Right cardiac atrium (tissue), 5 donors: ENCODE measurements at regions not wholly inside any gene's neighbourhood (a gene's known extent, or its start where the extent isn't known, plus 50 kb on each side); places are given as distances from the start of the nearest gene placed in this dataset.

Experiments used
- ATAC-seq, 2 donors: fragments of 200-7000 bp; cut with Tn5 transposase; one replicate each; pipeline versions ENCODE4 v1.8.0 to v1.9.1; 2020; ENCODE audit warnings: moderate library complexity in 2 of 2, mild to moderate bottlenecking in 1 of 2
- DNase-seq, 3 donors: peaks; one replicate each; pipeline ENCODE4 v3.0.0-alpha.2; 2020
- H3K27ac ChIP-seq: one replicate; pipeline ENCODE4 v1.5.1; 2013; ENCODE audit warnings: mild to moderate bottlenecking, low read length, control low read depth, moderate library complexity
- H3K27me3 ChIP-seq: one replicate; pipeline ENCODE4 v1.6.1; 2013; ENCODE audit not compliant: control insufficient read depth, insufficient read depth
- H3K4me1 ChIP-seq: one replicate; pipeline ENCODE4 v1.6.1; 2013; ENCODE audit warnings: low read length; ENCODE audit not compliant: control insufficient read depth, insufficient read depth
- H3K4me3 ChIP-seq: one replicate; pipeline ENCODE4 v1.5.1; 2013; ENCODE audit warnings: low read length, control low read depth
- H3K9me3 ChIP-seq: one replicate; pipeline ENCODE4 v1.6.1; 2013; ENCODE audit warnings: low read length; ENCODE audit not compliant: control insufficient read depth
- WGBS: extraction: QIAGEN DNeasy Blood & Tissue Kit; methylation state at CpG from one replicate; pipeline ENCODE4 v1.1.7; 2013; 5-methylcytosine and 5-hydroxymethylcytosine counted together
- intact Hi-C, 4 donors: fragments of 100-400 bp; cut with DNase I; formaldehyde crosslinking; loops; one replicate each; pipeline versions ENCODE4 v1.11.0 to v1.14.0; 2022 to 2023
- donor health status: healthy with polysubstance abuse.
- donor health status: DM: no; HTN: yes; CAD: no.
- donor health status: DM: no; HTN: no; CAD: no.
- donor health status: DM: no; HTN: yes; CAD: no; lungs with severe emphysema.
- donor health status: DM: yes; HTN: yes; CAD: no.

GRCh38 chr5:168226012-168226411 is 65.4 kb upstream of the WWC1 start:
- DNase-seq (no peak), ATAC-seq (no peak)
- Histone ChIP-seq H3K27me3 (no peaks in the 10 kb centered on the region), H3K4me3 (no peak overlapping the region), H3K4me1 (peaks cover 2% of the 10 kb centered on the region), H3K27ac (no peak overlapping the region), H3K9me3 (no peaks in the 10 kb centered on the region)
- intact Hi-C loops = loop anchor here in 1 of 4 donors (10.0 kb wide), 1 partner anchor 641 kb away; no protein-coding TSS in a partner anchor
- 91% methylated on average over 10 of the region's 10 CpGs for WGBS

- no peaks in the 10 kb centered on the region for H3K9me3 ChIP-seq
- DNase-seq (peak in 2 of 3 donors; percentile 49 to 52), ATAC-seq (peak; percentile 62 to 93)
- no peak overlapping the region for H3K4me3 ChIP-seq
- H3K27ac ChIP-seq = no peak overlapping the region
- intact Hi-C loops = loop anchor here in 1 of 4 donors (10.0 kb wide), 1 partner anchor 642 kb away; no protein-coding TSS in a partner anchor
- peaks cover 2% of the 10 kb centered on the region for H3K4me1 ChIP-seq
- no peaks in the 10 kb centered on the region for H3K27me3 ChIP-seq
- 44% methylated on average over 8 of the region's 8 CpGs for WGBS
Measured at GRCh38 chr5:168227001-168227400, 64.4 kb upstream of the WWC1 start.

- DNase-seq (no peak), ATAC-seq (peak in 1 of 2 donors; percentile 52)
- Histone ChIP-seq H3K4me3 (no peak overlapping the region), H3K27me3 (no peaks in the 10 kb centered on the region), H3K27ac (no peak overlapping the region), H3K9me3 (no peaks in the 10 kb centered on the region), H3K4me1 (peaks cover 2% of the 10 kb centered on the region)
- 83% methylated on average over 9 of the region's 9 CpGs for WGBS
- intact Hi-C loops = loop anchor here in 1 of 4 donors (10.0 kb wide), 1 partner anchor 643 kb away; no protein-coding TSS in a partner anchor
Measured at GRCh38 chr5:168227973-168228615, 63.4 kb upstream of the WWC1 start.

- Histone ChIP-seq H3K27me3 (no peaks in the 10 kb centered on the region), H3K9me3 (no peaks in the 10 kb centered on the region), H3K4me3 (no peak overlapping the region), H3K27ac (no peak overlapping the region), H3K4me1 (peaks cover 2% of the 10 kb centered on the region)
- ATAC-seq (no peak), DNase-seq (no peak)
- intact Hi-C loops = loop anchor here in 1 of 4 donors (10.0 kb wide), 1 partner anchor 644 kb away; no protein-coding TSS in a partner anchor
- 89% methylated on average over 3 of the region's 3 CpGs for WGBS
Measured at GRCh38 chr5:168228668-168229067, 62.8 kb upstream of the WWC1 start.

- H3K27me3 ChIP-seq = no peaks in the 10 kb centered on the region
- no peak overlapping the region for H3K4me3 ChIP-seq
- ATAC-seq = no peak
- H3K27ac ChIP-seq = no peak overlapping the region
- no peak for DNase-seq
- intact Hi-C loops = no loop called here
- no peaks in the 10 kb centered on the region for H3K9me3 ChIP-seq
- H3K4me1 ChIP-seq = peaks cover 2% of the 10 kb centered on the region
- 85% methylated on average over 3 of the region's 3 CpGs for WGBS
Measured at GRCh38 chr5:168234133-168234532, 57.3 kb upstream of the WWC1 start.

GRCh38 chr5:168238463-168238862 is 53.0 kb upstream of the WWC1 start:
- Histone ChIP-seq H3K27me3 (no peaks in the 10 kb centered on the region), H3K4me1 (no peaks in the 10 kb centered on the region), H3K9me3 (no peaks in the 10 kb centered on the region), H3K27ac (no peak overlapping the region), H3K4me3 (no peak overlapping the region)
- 49% methylated on average over 8 of the region's 8 CpGs for WGBS
- ATAC-seq = no peak
- no peak for DNase-seq
- intact Hi-C loops = no loop called here

- Histone ChIP-seq H3K4me1 (no peaks in the 10 kb centered on the region), H3K4me3 (no peak overlapping the region), H3K9me3 (no peaks in the 10 kb centered on the region), H3K27ac (no peak overlapping the region), H3K27me3 (no peaks in the 10 kb centered on the region)
- no peak for ATAC-seq
- no peak for DNase-seq
- intact Hi-C loops = no loop called here
Measured at GRCh38 chr5:168239325-168239724, 52.1 kb upstream of the WWC1 start.
